Duodenal mucosa (tissue), 2 donors: ENCODE measurements at regions not wholly inside any gene's neighbourhood (a gene's known extent, or its start where the extent isn't known, plus 50 kb on each side); places are given as distances from the start of the nearest gene placed in this dataset.
"Not testable (repeated sequence)": the region's sequence is repeated elsewhere in the genome, so short reads cannot be mapped to it uniquely, and the experiment has no call there.

ENCODE experiments used
- H3K27ac ChIP-seq: one replicate; pipeline ENCODE4 v1.7.0; 2013; ENCODE audit warnings: low read depth, low read length
- H3K27me3 ChIP-seq, 2 donors: one replicate each; pipeline ENCODE4 v1.7.0; 2013; ENCODE audit warnings: low read length in 2 of 2, control low read depth in 1 of 2; ENCODE audit not compliant: insufficient read depth in 2 of 2, control insufficient read depth in 1 of 2
- H3K36me3 ChIP-seq, 2 donors: one replicate each; pipeline ENCODE4 v1.7.0; 2013; ENCODE audit warnings: low read length in 2 of 2, control low read depth in 1 of 2; ENCODE audit not compliant: insufficient read depth in 2 of 2, control insufficient read depth in 1 of 2
- H3K4me1 ChIP-seq, 2 donors: one replicate each; pipeline ENCODE4 v1.7.0; 2013; ENCODE audit warnings: low read length in 2 of 2, control low read depth in 1 of 2; ENCODE audit not compliant: insufficient read depth in 2 of 2, control insufficient read depth in 1 of 2
- H3K4me3 ChIP-seq, 2 donors: one replicate each; pipeline ENCODE4 v1.7.0; 2013; ENCODE audit warnings: low read length in 2 of 2, low read depth in 1 of 2
- H3K9ac ChIP-seq, 2 donors: one replicate each; pipeline ENCODE4 v1.7.0; 2013; ENCODE audit warnings: low read length in 2 of 2, low read depth in 1 of 2
- H3K9me3 ChIP-seq, 2 donors: one replicate each; pipeline ENCODE4 v1.7.0; 2013; ENCODE audit warnings: low read length in 2 of 2, control low read depth in 1 of 2; ENCODE audit not compliant: control insufficient read depth in 1 of 2

DNA sequence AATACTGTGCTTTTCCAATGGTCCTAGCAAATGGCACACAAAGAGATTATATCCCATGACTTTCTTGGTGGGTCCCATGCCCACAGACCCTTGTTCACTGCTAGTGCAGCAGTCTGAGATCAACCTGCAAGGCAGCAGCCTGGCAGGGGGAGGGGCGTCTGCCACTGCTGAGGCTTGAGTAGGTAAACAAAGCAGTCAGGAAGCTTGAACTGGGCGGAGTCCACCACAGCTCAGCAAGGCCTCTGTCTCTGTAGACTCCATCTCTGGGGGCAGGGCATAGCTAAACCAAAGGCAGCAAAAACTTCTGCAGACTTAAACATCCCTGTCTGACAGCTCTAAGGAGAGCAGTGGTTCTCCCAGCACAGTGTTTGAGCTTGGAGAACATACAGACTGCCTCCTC lies 82.9 kb downstream of the ZNF737 start:
- H3K27ac ChIP-seq: no peak overlapping the region
- no peaks in the 10 kb centered on the region for H3K27me3 ChIP-seq
- H3K36me3 ChIP-seq: no peaks in the 10 kb centered on the region
- H3K9me3 ChIP-seq: peaks cover 24% of the 10 kb centered on the region in 2 donors
- no peak overlapping the region for H3K9ac ChIP-seq
- H3K4me1 ChIP-seq: no peaks in the 10 kb centered on the region
- H3K4me3 ChIP-seq: no peak overlapping the region

DNA sequence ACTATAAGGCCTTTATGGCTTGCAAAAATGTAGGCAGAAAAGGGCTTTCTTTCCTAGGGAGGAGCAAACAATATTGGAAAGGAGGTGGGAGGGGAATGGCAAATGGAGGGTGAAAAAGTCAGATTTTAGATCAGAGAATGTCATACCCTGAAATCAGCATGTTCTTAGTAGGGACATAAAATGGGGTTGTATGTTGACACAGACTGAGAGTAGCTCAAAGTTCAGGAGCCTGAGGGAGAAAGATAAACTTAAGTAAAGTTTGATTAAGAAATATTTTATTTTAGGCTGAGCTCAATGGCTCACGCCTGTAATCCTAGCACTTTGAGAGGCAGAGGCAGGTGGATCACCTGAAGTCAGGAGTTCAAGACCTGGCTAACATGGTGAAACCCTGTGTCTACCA lies 83.8 kb downstream of the ZNF737 start:
- Histone ChIP-seq H3K27me3 (no peaks in the 10 kb centered on the region), H3K9me3 (peaks cover 24 to 29% of the 10 kb centered on the region in 2 donors), H3K4me1 (no peaks in the 10 kb centered on the region), H3K36me3 (no peaks in the 10 kb centered on the region), H3K4me3 (no peak overlapping the region), H3K9ac (no peak overlapping the region), H3K27ac (no peak overlapping the region)

DNA sequence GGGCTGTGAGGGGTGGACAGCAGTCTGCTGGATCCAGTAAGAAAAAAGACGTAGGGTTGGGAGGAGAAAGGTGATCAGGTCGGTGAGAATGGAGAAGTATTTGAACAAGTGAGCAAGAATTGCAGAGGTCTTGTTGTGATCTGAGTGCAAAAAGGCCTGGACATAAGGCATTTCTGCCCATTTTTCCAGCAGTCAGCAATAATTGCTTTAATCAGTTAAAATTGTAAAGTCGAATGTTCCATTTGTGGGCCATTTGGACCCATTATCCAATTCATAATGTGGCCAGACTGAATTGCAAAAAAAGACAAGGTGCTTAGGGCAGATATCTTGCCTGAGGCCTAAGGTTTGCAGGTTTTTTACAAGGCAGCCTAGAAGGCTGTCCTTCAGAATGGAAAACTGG lies 86.1 kb downstream of the ZNF737 start:
- H3K36me3 ChIP-seq: no peaks in the 10 kb centered on the region
- no peak overlapping the region for H3K4me3 ChIP-seq
- H3K9me3 ChIP-seq: peaks cover 33 to 35% of the 10 kb centered on the region in 2 donors
- H3K27ac ChIP-seq: no peak overlapping the region
- H3K9ac ChIP-seq: no peak overlapping the region
- no peaks in the 10 kb centered on the region for H3K27me3 ChIP-seq
- H3K4me1 ChIP-seq: no peaks in the 10 kb centered on the region

DNA sequence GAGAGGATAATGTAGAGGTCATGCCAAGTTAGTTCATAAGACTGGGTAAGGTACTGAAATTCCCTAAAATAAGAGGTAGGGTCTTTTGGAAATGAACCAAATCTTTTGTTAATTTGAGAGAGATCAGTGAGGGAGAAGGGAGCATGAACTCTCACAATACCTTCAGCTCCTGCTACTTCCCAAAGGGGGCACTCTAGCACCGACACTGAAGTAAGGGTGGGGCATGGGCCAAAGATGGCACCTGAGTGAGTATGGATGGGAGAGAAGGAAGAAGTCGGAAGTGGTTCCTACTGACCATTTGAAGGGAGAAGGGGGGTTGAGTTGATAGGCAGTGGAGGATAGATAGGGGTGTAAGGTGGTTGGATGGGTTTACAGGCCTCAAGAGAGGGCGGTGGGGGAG lies 86.6 kb downstream of the ZNF737 start:
- no peak overlapping the region for H3K4me3 ChIP-seq
- no peak overlapping the region for H3K27ac ChIP-seq
- no peaks in the 10 kb centered on the region for H3K4me1 ChIP-seq
- H3K9me3 ChIP-seq: peaks cover 35 to 38% of the 10 kb centered on the region in 2 donors
- H3K36me3 ChIP-seq: no peaks in the 10 kb centered on the region
- no peak overlapping the region for H3K9ac ChIP-seq
- H3K27me3 ChIP-seq: no peaks in the 10 kb centered on the region

- H3K4me3 ChIP-seq: no peak overlapping the region
- no peaks in the 10 kb centered on the region for H3K4me1 ChIP-seq
- peaks cover 19 to 35% of the 10 kb centered on the region in 2 donors for H3K9me3 ChIP-seq
- H3K9ac ChIP-seq: no peak overlapping the region
- H3K27me3 ChIP-seq: no peaks in the 10 kb centered on the region
- no peak overlapping the region for H3K27ac ChIP-seq
- no peaks in the 10 kb centered on the region for H3K36me3 ChIP-seq
Measured at GRCh38 chr19:20472854-20473253, 92.7 kb downstream of the ZNF737 start.

DNA sequence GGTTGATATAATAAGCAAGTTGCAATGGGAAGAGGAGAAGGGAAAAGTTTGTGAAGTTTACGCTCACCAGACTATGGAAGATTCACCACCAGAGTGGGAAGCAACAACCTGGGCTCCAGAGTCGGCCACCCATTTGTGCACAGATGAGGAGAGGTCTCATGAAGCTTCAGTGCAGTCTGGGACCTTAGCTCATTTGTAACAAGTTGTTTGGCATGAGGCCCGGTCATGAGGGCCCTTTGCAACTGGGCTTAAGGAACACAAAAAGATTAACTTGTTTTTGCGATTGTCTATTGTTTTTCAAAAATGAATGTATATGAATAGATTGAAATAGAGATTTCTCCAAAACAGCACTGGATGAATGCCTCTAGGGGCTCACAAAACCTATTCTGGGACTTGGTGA lies 94.2 kb downstream of the ZNF737 start:
- H3K36me3 ChIP-seq: no peaks in the 10 kb centered on the region

DNA sequence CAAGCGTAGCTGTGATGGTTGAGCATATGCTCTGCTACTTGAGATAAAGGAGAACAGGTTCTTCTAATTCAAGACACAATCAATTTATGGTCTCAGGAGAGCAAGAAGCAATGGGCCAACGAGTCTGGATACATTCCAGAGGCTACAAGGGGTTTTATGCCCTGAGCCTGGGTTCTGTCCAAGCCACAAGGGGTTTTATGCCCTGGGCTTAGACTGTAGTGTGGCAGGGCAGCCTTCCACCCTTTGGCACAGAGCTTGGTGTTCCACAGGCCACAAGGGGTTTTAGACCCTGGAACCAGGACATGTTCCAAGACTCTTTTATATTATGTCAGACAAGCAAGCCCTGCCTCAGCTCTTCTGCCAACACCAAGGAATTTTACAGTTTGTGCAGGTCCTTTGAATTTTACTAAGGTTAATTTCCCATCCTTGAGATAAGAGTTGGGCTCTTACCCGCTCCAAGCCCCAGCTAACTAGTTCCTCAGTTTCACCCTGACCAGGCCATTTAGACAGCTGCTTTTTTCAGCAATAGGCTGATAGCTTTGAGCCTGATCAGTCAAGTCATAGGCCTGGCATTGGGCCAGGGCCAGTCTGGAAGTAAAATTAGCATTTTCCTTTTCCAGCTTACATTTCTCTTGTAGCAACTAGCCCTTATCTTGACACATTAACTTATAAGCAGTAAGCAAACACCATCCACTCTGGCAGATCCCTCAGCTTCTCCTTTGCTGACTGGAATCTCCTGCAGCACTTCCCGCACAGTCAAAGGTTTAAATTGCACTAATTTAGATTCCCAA lies 95.0 kb downstream of the ZNF737 start:
- no peak overlapping the region for H3K27ac ChIP-seq
- H3K9me3 ChIP-seq: peaks cover 13 to 25% of the 10 kb centered on the region in 2 donors
- H3K27me3 ChIP-seq: no peaks in the 10 kb centered on the region
- H3K4me3 ChIP-seq: no peak overlapping the region
- no peaks in the 10 kb centered on the region for H3K36me3 ChIP-seq
- no peaks in the 10 kb centered on the region for H3K4me1 ChIP-seq
- no peak overlapping the region for H3K9ac ChIP-seq

More for the DNA sequence above, 94.2 kb downstream of the ZNF737 start:
- Histone ChIP-seq H3K4me1 (no peaks in the 10 kb centered on the region), H3K27ac (no peak overlapping the region), H3K4me3 (no peak overlapping the region), H3K9ac (no peak overlapping the region), H3K27me3 (no peaks in the 10 kb centered on the region), H3K9me3 (peaks cover 17 to 28% of the 10 kb centered on the region in 2 donors)

GRCh38 chr19:20466638-20466990 lies 99.0 kb downstream of the ZNF737 start:
- H3K4me3 ChIP-seq, H3K9me3 ChIP-seq, H3K27me3 ChIP-seq, H3K36me3 ChIP-seq, H3K27ac ChIP-seq, H3K4me1 ChIP-seq, H3K9ac ChIP-seq: not testable (repeated sequence)

- not testable (repeated sequence) for H3K9ac ChIP-seq, H3K4me3 ChIP-seq, H3K27ac ChIP-seq, H3K9me3 ChIP-seq, H3K36me3 ChIP-seq, H3K4me1 ChIP-seq, H3K27me3 ChIP-seq
Measured at GRCh38 chr19:20465922-20466637, 99.5 kb downstream of the ZNF737 start.

GRCh38 chr19:20453425-20453935 lies 112.1 kb downstream of the ZNF737 start:
- H3K4me3 ChIP-seq: no peak overlapping the region
- no peaks in the 10 kb centered on the region for H3K36me3 ChIP-seq
- H3K9me3 ChIP-seq: peaks cover 5% of the 10 kb centered on the region in 2 donors
- H3K27ac ChIP-seq: no peak overlapping the region
- no peak overlapping the region for H3K9ac ChIP-seq
- no peaks in the 10 kb centered on the region for H3K27me3 ChIP-seq
- no peaks in the 10 kb centered on the region for H3K4me1 ChIP-seq
